NOMO-1 (cell line): ENCODE measurements at regions not wholly inside any gene's neighbourhood (a gene's known extent, or its start where the extent isn't known, plus 50 kb on each side); places are given as distances from the start of the nearest gene placed in this dataset.
"Not testable (repeated sequence)": the region's sequence is repeated elsewhere in the genome, so short reads cannot be mapped to it uniquely, and the experiment has no call there.

Experiments
- DNase-seq, 2 experiments: peaks; one replicate each; lab custom pipeline; 2025; ENCODE audit not compliant: unreplicated experiment in 2 of 2; lab: John Stamatoyannopoulos, UW

- no peak for DNase-seq
Observed at GRCh38 chr2:123481406-123481805, 543.7 kb upstream of the CNTNAP5 start.

DNA sequence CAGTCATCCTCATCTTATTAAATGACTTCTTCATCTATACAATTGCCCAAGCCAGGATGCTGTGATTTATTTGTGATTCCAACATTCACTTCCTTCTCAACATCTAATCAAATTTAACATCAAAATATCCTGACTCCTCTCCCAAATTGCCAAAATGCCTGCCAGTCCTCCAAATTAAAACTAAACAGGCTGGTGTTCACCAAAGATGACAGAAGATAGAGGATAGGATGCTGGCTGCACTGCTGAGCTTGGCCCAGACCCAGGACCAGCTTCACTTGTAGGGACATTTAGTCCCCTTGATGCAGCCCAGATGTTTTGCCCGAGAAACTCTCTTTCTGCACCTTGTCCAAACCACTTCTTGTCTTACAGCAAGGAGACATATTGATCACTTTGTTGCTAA, 540.0 kb upstream of the CNTNAP5 start:
- no peak for DNase-seq

DNA sequence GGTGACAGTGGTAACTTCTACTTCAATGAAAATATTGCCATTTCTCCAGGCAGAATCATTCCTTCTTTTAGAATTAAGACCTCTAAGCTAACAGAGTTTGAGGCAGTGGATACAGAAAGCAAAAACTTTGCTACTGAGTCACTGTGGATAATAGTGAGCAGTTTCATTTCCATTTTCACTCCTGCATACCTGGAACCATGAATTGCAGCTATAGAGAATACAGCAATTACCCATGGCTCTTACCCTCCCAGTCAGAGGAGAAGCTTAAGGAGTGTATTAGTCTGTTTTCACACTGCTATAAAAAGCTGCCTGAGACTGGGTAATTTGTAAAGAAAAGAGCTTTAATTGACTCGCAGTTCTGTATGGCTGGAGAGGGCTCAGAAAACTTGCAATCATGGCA, 531.4 kb upstream of the CNTNAP5 start:
- no peak for DNase-seq

DNA sequence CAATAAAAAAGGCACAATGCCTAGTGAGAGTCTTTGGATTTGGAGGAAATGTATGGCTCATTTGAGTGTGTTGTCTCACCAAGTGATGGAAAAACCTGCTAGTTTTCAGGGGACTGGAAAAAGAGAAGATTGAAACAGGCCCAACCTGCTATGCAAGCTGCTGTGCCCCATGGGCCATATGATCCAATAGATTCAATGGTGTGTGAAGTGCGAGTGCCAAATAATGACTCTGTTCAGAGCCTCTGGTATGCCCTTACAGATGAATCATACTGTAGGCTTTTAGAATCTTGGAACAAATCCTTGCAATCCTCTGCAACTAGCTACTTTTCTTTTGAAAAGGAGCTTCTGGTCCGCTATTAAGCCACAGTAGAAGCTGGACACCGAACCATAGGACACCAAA, 529.8 kb upstream of the CNTNAP5 start:
- no peak for DNase-seq

DNA sequence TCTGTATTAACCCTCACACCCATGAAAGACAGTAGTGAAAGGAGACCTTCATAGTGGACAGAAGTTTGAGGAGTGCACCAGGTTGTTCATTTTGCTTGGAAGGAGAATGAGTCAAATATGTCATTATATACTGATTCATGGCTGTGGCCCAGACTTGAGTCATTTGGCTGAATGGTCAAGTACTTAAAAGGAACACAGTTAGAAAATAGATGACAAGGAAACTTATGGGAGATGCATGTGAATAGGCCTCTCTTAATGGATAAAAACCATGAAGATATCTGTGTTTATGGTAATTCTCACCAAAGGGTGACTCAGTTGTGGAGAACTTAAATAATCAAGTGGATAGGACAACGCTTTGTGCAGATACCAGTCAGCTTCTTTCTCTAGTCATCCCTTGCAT, 524.7 kb upstream of the CNTNAP5 start:
- no peak for DNase-seq

GRCh38 chr2:123500988-123501387, 524.1 kb upstream of the CNTNAP5 start:
- DNase-seq: no peak

DNA sequence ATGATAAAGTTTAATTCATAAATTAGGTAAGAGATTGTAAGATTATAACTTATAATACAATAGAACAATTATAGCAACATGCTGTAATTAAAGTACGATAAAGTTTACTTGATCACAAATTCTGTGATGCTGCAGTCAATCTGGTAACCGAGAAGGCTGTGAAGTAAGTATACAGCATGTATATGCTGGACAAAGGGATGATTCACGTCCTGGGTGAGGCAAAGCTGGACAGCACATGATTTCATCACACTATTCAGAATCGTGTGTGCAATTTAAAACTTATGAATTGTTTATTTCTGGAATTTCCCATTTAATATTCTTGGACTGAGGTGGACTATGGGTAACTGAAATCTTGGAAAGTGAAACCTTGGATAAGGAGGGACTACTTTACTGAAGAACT, 522.2 kb upstream of the CNTNAP5 start:
- DNase-seq: no peak

- DNase-seq: no peak
Observed at GRCh38 chr2:123512547-123512946, 512.5 kb upstream of the CNTNAP5 start.

DNA sequence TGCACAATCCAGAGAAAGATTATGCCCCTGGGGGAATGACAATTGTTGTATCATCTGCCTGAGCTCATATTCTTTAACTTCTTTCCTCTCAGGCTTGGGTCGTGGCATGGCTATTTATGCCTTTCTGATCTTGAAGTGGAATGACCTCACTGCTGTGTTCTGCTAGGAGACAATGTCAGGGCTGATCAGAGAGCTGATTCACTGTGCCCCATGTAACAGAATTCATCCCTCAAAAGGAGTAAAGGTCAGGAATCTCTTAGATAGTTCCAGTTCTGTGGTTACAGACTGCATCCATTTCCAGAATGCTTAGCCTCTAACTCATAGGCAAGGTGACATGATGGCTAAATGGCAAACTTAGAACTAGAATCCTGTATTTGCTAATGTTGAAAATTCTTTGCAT, 511.7 kb upstream of the CNTNAP5 start:
- no peak for DNase-seq

GRCh38 chr2:123514613-123515207, 510.4 kb upstream of the CNTNAP5 start:
- no peak for DNase-seq

- no peak for DNase-seq
Observed at GRCh38 chr2:123518367-123518766, 506.7 kb upstream of the CNTNAP5 start.

DNA sequence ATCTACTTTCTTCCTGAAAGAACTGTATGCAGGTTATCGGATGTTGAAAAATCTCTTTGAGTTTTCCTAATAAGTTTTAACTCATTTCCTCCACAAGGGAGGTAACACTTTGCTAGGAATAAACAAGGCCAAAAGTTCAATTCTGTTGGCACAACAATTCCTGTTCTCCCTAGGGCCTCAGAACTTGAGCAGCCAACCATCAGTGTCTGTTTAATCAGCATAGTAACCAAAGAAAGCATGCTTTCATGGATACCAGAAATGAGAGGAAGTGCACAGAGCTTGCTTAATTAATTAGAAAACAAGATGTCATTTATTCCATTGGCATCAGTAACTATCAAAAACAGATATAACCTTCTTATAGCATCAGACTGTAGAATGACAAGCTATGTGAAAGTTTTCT, 503.2 kb upstream of the CNTNAP5 start:
- DNase-seq: no peak

DNA sequence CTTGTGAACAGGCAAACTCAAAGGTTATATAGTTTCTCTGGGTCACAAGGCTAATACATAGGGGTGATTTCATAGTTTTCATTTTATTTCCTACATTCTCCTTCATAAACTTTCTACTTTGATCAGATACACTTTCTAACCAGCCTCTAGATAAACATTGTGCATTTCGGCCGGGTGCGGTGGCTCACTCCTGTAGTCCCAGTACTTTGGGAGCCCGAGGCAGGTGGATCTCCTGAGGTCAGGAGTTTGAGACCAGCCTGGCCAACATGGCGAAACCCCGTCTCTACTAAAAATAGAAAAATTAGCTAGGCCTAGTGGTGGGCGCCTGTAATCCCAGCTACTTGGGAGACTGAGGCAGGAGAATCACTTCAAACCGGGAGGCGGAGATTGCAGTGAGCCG, 502.6 kb upstream of the CNTNAP5 start:
- not testable (repeated sequence) for DNase-seq

GRCh38 chr2:123528996-123529707, 495.9 kb upstream of the CNTNAP5 start:
- no peak for DNase-seq

GRCh38 chr2:123530004-123530403, 495.1 kb upstream of the CNTNAP5 start:
- DNase-seq: no peak

- DNase-seq: no peak
Observed at GRCh38 chr2:123532126-123532525, 493.0 kb upstream of the CNTNAP5 start.

DNA sequence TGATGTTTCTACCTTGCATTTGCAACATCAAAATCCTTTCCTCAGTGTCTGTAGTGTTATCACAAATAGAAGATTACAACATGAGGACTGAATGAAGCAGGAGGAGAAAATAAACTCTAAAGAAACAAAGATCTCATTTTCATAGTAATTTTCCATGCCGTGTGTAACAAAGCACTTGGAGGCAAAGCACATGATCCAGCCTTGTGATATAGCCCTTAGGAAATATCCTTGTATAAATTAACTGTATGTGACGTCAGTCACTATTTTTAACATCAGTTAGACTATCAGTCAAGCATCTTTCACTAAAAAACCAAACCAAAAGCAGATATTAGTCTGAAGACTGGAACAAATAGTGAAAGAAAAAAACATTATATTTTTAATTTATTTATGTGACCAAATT, 492.1 kb upstream of the CNTNAP5 start:
- DNase-seq: no peak

GRCh38 chr2:123540291-123540690, 484.8 kb upstream of the CNTNAP5 start:
- no peak for DNase-seq

- DNase-seq: no peak
Observed at GRCh38 chr2:123546353-123546752, 478.7 kb upstream of the CNTNAP5 start.

DNA sequence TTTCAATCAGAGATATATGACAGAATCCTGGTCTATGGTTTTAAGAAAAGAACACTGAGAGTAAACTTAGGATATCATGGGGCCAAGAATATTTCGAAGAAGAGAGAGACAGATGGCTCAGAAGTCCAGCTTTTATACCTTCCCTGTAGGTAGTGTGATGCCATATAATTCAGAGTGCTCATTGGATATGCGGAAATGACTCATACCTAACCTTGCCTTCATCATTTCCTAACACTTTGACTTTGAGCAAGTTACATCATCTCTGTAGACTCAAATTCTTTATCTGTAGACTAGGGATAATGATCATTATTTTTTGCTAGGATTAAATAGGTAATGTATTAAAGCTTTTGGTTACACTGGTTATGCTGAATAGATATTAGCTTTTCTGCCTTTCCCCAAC, 461.6 kb upstream of the CNTNAP5 start:
- DNase-seq: no peak

DNA sequence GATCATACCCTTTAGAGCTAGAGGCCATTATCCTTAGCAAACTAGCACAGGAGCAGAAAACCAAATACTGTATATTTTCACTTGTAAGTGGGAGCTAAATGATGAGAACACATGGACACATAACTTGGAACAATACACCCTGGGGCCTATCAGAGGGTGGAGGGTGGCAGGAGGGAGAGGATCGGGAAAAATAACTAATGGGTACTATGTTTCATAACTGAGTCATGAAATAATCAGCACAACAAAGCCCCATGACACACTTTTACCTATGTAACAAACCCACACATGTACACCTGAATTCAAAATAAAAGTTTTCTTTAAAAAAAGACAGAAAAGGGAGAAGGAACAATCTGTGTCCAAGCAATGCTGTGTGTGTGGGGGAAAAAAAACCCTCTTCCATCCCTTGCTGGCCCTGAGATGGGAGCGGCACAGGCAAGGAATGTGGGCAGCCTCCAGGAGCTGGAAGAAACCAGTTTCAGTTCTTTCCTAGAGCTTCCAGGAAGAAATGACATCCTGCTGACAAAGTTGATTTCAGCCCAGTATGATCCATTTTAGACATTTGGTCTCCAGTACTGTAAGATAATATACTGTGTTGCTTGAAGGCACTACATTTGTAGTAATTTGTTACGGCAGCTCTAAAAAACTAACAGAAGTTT, 458.7 kb upstream of the CNTNAP5 start:
- no peak for DNase-seq

GRCh38 chr2:123578016-123578415, 447.1 kb upstream of the CNTNAP5 start:
- DNase-seq: no peak
